Activated T-cell treated with anti-CD3 and anti-CD28 coated beads, Interleukin-2, amount 50 U/mL, for 48 hours (primary cell): ENCODE measurements at regions not wholly inside any gene's neighbourhood (a gene's known extent, or its start where the extent isn't known, plus 50 kb on each side); places are given as distances from the start of the nearest gene placed in this dataset.

Experiments used
- DNase-seq, 2 experiments: peaks; one replicate each; pipeline ENCODE4 v3.0.0-alpha.2; 2020

DNA sequence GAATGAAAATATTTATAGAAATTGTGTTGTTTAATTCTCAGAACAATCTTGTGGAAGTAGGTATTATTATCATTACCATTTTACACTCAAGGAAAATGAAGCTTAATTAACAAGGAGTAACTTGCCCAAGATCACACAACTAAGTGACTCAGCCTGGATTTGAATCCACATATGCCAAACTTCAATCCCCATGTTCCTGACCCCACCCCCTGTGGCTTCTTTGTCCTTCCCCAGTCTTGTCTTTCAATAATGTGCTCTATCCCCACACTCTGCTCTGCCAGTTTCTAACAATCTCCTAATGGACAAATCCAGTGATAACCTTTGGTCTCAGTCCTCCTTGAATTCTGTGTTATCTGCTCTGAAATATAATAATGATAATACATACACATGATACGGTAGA, 355.2 kb downstream of the BMP4 start:
- no peak for DNase-seq

DNA sequence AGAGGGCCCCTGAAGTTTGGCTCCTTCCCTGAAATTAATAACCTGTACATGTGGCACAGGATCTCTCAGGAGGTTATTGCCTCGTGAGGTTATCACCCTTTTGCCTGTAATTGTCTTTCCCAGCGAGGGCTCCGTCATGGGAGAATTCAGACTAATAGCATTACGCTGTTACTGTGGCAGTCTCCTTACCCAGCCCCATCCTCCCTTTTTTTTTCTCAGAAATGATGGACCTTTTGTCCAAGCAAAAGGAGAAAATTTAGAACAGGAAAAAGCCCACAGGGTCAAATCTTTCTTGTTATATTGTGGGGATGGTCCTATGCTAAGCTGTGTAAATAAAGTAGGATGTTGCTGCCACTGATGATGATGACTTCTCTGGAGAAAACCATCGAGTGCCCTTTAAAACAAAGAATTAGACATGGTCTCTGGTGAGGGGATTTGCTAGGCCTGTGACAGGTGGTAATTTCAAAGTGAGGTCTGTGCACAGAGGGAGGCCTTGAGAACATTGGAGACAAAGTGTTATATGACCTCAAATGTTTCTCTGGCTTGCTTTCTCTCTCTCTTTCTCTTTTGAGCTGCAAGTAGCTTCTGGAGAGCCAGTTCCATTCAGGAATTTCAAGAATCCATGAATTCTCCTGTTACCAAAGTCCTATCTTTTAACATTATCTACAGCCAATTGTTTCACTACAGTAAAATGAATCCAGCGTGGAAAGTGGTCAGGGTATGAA, 357.2 kb downstream of the BMP4 start:
- no peak for DNase-seq

DNA sequence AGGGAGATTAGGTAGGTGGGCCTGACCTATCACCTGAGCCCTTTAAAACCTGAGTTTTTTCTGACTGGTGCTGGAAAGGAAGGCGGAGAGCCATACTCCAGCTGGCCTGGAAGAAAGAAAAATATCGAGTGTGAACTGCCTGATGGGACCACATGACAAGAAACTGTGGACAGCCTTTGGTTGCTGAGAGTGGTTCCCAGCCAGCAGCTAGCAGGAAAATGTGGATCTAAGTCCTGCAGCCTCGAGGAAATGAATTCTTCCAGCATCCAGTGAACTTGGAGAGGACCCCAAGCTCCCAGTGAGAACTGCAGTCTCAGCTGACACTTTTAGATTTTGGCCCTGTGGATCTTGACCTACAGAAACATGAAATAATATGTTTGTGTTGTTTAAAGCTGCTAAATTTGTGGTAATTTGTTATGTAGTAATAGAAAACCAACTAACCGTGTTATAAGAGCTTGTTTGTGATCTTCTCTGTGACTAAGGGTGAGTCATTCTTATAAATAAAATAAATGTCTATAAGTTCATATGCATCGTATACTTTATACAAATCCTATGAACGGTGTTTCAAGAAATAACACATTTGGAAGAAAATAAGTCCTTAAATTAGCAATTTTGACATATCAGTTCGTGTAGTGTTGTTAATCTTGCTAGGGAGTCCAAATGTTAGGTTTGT, 359.6 kb downstream of the BMP4 start:
- no peak for DNase-seq

DNA sequence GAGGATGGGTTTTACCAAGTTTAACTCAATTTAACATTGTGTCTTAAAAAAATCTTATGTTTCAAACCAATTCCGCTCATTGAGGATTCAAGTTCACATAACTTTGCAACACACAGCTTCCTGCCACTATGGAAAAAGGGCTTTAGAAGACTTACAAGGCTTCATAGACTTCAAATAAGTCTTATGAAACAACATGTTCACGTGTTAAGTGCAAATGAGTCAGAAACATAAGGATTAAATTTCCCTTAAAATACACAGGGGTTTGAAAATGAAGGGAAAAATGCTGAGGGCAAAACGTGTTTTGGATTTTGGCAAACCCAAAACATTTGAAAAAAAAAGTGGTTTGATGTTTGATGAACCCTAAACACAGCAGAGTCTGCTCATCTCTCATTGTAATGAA, 364.8 kb downstream of the BMP4 start:
- no peak for DNase-seq

DNA sequence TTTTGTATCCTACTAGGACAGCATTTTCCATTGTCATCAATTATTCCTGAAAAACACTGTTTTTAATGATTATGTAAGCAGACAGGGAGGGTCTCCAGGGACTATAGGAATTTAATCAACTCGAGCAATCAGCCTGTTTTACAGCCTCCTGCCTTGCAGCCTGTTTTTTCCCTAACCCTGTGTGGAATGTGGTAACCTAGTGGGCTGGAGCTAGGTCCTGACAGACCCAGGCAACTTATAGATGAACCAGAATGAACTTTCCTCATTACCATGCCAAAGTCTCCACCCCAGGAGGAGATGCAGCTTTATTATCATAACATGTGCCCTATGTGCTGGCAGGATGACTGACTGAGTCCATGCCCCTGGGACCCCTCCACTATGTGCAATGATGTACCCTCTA, 375.1 kb downstream of the BMP4 start:
- no peak for DNase-seq

DNA sequence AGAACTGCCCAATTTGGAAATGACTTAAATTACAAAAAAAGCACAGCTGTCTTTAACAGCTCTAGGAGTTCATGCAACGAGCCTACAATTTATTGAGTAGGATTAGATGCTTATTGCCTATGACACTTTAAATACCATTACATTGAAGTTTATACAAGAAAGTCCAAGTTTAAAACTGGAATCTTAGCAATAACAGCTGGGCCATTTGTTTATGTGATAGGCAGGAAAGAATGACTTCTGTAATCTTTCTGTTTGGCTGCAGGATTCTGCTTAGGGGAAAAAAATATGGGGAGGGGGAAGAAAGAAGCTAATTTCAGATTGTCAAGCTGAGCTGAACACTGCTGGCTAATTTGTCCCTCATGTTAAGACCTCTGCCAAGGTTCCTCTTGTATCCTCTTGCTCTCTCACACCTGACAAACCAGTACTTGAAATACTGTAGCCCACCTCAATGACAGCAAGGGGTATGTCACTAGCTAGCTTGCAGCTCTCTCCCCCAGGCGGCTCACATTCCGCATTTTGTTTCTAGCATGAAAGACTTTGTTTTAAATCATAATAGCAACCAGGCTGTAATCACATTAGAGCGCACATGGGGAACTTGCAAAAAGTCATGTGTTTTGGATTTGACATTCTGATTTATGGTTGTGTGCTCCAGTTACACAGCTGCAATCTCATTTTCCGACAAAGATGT, 384.8 kb downstream of the BMP4 start:
- DNase-seq, result no peak

DNA sequence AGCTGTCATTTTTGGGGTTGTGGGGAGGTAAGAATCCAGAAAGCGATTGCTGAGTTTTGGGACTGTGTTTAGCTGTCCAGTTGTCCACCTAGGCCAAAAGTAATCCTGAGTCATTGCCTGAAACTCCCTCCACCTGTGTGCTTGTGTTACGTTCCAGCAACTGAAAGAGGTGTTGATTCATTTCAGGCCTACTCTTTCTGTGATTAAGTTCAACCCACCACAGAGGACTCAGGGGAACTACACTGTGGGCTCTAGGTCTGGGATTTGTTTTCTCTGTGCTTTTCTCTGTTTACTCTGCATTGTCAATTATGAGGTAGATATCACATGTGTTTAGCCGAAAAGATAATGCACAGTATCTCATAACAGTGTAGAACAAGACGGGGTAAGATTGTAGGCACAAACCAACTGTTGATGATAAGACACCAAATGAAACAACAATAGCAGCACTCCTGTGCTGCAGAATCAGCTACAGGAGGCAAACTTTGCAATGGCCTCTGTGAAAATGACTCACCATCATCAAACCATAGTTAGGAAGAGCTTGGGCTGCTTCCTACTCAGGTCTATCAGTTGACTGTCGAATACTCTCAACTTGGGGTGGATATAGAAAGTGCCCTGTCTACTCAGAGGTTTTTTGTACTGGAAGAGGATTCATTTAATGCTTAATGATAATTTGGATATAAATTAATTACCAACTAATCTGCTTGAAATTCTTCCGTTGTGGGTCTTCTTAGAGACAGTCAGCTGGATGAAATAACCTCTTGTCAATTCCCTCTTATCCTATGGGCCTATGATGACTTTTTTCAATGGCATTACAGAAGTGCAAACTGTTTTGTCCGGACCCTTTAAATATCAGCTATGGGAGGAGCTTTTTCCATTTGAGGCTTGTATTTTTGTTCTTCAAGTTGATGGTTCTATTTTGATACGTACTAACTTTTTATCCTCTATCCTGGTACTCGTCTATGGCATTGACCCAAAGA, 385.9 kb downstream of the BMP4 start:
- no peak for DNase-seq

DNA sequence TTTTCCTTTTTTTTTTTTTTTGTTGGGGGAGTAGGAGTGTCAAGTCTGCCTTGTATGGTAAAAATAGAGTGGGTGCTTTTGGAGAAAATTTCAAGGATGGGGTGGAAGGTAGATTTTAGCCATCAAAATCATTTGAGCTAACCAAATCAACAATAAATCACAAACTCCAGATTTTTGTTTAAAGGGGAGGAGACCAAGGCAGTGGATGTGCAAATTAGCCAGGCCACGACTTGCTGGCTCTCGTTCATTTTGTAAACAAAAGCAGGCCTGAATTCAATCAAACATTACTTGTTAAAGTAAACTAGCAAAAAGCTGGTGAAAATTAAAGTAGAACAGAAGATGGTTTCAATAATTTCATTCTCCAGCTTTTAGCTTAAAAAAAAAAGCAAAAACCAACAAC, 387.2 kb downstream of the BMP4 start:
- DNase-seq, result no peak

DNA sequence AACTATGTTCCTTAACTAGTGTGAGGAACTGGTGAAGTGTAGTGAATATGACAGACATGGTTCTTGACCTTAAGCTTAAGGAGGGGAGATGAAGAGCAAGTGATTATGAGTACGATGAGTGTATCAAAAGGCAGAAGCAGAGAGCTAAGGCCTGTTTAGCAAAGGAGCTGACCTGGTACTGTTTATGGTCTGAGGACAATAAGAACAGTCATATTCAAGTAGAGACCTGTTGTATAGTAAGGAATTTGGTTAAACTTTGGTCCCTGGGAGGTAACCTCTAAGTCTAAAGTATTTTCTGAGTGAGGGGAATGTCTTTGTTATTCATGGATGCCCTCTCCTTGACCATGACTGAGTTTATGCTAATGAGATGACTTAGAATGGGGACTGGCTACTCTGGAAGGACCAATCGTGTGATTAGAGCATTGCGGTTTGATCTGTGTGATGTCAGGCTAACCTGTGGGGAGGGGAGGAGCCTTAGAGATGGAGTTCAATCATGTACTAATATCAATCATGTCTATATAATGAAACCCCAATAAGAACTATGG, 389.3 kb downstream of the BMP4 start:
- no peak for DNase-seq

DNA sequence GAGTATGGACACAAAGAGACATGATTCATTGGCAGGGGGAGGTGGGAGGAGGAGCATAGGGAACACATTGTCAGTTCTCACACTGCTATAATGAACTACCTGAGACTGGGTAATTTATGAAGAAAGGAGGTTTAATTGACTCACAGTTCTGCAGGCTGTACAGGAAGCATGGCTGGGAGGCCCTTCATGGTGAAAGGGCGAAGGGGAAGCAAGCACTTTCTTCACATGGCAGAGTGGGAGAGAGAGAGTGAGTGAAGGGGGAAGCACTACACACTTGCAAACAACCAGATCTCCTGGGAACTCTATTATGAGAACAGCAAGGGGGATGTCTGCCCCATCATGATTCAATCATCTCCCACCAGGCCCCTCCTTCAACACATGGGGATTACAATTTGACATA, 391.8 kb downstream of the BMP4 start:
- DNase-seq, result no peak

DNA sequence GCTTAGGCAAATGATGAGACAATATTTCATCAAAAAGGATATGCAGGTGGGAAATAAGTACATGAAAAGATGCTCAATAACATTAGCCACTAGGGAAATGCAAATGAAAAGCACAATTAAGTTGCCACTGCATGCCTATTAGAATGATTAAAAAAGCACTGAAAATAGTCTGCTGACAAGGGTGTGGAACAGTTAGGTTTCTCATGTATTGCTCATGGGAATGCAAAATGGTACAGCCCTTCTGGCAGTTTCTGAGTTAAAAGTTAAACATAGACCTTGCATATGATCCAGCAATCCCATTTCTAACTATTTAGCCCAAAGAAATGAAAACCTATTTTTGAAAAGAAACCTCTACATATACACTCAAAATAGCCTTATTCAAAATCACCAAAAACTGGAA, 393.0 kb downstream of the BMP4 start:
- DNase-seq, result no peak

DNA sequence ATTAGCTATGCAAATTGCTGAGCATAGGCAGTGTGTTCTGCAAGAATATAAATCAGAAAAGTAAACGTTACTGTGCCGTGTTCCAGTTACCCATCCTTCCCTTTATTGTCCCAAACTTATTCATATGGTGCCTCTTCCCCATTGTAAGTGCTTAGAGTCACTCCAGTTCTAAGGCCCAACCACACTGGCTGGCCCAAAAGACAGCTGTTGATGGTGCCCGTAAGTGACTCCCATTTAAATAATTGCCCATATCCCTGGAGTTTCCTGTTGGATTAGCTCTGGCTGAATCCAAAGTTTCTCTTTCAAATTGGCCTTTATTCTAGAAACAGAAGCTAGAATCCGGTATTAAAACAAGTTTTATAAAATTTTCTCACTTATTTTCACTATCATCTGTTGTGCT, 400.1 kb upstream of the DDHD1 start:
- DNase-seq, result no peak

DNA sequence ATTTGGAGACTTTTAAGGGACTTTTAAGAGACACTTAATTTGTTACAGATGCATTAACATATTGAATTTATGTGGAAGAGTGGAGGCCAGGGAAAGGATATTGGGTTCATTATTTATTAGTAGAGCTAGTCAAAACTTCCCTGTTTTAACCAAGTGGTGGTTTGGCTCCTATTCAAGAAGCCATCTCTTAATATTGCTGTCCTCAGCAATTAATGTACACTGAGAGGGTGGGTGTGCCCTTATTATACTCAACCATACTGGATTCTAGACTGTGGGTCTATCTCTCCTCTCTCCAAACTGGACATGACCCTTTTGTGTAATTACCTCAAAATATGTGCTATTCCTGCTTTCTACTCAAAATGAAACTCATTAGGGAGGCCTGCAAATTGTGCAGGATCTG, 398.7 kb upstream of the DDHD1 start:
- no peak for DNase-seq

DNA sequence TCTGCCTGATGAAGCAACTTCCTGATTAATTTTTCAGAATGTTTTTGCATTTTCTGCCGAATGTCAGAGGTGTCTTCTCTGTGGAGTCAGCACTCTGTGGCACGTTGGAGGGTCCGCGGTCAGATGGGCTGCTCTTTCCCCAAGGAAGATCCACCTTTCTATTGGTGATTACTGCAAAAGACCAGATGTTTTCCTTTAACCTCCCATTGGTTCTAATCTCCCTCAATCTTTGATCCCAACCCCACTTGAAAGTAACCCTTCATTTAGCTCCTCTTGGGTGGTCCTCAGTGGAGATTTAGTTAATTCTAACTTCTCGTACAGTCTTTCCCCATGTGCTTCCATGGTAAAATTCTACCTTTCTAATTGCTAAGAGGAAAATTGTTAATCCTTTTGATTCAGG, 397.7 kb upstream of the DDHD1 start:
- DNase-seq, result no peak

DNA sequence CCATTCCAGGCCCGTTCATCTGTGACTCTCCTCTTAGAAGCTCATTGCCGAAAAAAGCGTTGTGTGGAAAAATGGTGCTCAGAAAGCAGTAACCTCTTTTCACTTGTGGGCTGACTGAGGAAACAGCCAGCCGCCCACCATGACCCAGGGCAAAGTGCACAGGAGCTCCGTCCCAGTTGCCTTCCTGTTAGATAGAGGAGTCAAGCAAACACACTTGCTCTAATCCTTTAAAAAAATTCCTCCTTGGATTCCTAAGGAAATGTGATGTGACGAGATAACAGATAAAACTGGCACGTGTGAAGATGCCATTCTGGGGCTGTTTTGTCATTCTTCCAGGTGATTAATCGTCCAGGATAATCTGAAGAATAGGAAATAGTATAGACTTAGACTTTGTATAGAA, 396.8 kb upstream of the DDHD1 start:
- DNase-seq, result no peak

DNA sequence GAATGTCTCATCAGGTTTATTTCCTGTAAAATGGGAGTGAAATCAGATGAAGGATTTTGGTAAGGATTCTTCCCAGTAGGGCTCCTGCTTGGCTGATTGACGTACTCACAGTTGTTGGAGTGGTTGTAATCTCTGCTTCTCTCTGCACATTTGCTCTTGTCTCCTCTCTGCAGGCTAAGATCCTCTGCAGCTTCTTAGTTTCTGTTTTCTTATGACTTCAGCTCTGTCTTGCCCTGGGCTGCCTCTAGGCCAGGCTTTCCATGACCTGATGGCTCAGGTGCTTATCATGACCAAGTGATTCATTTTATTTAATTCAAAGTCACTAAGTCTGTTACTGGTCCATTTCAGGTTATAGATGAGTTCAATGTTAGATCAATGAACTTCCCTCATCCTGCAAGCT, 394.5 kb upstream of the DDHD1 start:
- no peak for DNase-seq

DNA sequence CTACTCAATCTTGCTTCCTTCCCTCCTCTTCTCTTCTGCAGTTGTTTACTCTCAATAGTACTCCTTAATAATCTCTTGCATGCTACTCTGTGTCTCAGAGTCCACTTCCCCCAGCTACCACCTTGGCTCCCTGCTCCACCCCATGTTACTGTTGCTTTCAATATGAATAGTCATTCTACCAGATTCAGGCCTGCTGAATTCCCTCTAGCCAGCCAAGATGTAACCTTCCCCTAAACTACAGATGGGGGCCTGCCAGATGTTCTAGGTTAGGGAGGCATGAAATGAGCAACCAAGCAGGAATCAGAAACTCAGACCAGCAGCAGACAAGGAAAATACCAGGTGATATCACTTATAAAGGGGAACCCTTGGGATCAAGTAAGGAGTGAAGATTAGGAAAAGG, 392.1 kb upstream of the DDHD1 start:
- no peak for DNase-seq

DNA sequence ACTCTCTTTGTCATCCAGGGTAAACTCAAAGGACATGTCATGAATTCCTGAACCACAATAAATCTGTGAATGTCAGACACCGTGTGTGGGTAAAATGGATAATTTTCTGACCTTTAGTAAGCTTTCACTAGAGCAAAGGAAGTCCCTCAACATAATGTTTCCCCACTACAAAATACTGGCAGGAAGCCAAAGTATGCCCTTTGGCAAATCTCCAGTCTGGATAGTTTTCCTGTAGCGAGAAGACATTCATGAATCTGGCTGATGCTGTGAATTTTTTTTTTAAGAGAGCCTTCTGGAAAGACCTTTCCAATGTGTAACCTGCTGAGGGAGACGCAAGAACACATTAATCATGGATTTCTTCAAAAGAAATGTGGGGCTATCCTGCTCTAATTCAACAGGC, 389.6 kb upstream of the DDHD1 start:
- DNase-seq, result no peak

DNA sequence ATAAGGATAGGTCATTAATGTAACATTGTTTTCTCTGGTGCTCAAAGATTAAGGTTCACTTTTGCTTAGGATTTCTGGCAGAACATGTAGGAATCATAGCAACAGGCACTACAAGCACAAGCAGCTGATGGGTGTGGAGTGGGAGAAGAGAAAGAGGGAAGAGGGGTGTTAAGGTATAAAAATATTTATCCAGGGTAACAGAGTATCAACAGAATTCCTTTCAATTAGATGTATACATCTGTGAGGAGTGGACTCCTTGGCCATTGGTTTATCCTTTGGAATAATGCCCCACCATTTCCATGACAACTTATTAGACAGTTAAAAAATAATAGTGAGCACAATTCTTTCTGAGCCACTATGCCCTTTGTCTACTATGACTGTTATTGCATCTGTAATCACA, 388.3 kb upstream of the DDHD1 start:
- no peak for DNase-seq

DNA sequence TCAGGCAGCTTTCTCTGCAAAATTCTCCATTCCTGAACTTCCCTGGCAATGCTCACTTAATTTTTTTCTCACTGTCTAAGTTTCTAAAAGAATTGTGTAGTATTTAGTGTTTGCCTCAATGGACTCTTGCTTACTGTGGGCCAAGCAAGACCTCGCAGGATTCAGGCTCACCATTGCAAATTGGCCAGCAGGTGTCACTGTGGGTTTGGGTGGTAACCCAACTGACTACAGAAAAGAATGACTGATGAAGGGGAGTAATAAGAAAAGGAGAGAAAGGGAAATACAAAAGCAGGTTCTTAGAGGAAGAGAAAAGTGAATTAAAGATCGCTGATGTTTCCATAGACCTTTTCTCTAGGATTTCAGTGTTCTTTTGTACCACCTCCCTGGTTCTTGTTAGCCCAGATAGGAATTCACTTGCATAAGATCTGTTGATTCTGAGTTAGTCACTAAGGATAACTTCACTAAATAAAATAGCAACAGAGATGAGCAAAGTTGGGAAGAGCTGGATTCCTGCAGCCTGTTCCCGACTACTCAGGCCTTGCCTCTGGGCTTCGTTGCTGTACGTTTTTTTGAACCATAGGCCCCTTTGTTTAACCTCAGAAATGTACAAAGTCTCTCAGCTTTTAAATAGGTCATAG, 386.5 kb upstream of the DDHD1 start:
- peak; percentile 63 to 69 for DNase-seq

DNA sequence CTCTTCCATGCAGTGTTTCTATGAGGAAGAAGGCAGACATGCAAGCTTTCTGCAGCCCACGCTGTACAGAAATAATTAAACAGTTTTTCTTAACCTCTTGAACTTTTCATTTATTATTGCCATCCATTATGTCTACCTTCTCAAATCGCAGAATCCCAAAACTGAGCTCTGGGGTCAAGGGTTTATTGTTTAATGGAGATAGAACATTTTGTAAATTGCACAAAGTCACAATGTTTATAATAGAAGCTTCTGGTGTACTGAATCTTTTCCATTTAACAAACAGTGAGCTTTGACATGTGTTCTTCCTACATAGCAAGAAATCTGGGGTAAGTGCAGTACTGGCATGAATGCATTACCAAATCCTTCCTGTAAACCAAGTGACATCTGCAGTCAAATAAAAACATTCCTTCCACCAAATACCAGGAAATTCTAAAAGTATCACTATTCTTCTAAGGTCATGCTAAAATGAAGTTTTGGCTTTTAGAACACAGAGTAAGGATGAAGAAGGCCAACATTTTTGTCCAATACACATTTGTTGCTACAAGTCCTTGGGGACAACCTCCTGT, 385.3 kb upstream of the DDHD1 start:
- no peak for DNase-seq
